ENCODE measurements at regions not wholly inside any gene's neighbourhood (a gene's known extent, or its start where the extent isn't known, plus 50 kb on each side); places are given as distances from the start of the nearest gene placed in this dataset.

DNA sequence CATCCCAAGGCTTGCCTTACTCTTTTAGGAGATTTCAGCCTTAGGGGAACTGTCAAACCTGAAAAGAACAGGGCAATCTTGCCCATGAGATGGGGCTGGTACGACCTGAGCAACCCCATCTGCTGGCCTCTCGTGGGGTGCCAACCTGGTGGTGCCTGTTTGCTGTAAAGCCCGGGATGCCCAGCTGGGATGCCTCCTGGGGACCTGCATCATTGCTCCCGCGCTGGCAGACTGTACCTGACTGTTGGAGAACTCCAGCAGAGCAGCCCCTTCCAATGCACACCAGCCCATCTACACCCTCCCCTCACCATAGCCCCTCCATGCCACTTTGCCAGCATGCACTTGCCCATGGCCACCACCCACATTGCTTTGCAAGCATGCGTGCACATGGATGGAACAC lies 335.7 kb downstream of the RPS29 start:
- H3K36me3 ChIP-seq (ENCODE audit: control insufficient read depth in 1 of 2, insufficient read depth in 2 of 2, low read length in 2 of 2), result no peaks in the 10 kb centered on the region
- no peak overlapping the region for H2AFZ ChIP-seq (ENCODE audit: low read depth, low read length, poor library complexity, severe bottlenecking)
- ChIA-PET CTCF (no interaction called here), POLR2A (no interaction called here), RAD21 (ENCODE audit: low non-redundant PET in 1 of 2, low total read pairs in 2 of 2, uncharacterized antibody in 2 of 2, unreplicated experiment in 2 of 2) (no interaction called here)
- no peak for TF ChIP-seq EZH2phosphoT487 (IDR thresholded peaks at IDR 0.05; ENCODE audit: borderline replicate concordance)
- TF ChIP-seq ZNF274 (IDR thresholded peaks at IDR 0.05; ENCODE audit: low read depth, low read length), result no peak
- no peak for TF ChIP-seq JUND (IDR thresholded peaks at IDR 0.05)
- TF ChIP-seq RAD21 (IDR thresholded peaks at IDR 0.05; ENCODE audit: low read depth), result no peak
- TF ChIP-seq, protein P1, sequence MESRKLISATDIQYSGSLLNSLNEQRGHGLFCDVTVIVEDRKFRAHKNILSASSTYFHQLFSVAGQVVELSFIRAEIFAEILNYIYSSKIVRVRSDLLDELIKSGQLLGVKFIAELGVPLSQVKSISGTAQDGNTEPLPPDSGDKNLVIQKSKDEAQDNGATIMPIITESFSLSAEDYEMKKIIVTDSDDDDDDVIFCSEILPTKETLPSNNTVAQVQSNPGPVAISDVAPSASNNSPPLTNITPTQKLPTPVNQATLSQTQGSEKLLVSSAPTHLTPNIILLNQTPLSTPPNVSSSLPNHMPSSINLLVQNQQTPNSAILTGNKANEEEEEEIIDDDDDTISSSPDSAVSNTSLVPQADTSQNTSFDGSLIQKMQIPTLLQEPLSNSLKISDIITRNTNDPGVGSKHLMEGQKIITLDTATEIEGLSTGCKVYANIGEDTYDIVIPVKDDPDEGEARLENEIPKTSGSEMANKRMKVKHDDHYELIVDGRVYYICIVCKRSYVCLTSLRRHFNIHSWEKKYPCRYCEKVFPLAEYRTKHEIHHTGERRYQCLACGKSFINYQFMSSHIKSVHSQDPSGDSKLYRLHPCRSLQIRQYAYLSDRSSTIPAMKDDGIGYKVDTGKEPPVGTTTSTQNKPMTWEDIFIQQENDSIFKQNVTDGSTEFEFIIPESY (IDR thresholded peaks at IDR 0.05; ENCODE audit: extremely low read depth, insufficient replicate concordance, low read length), result no peak
- no peak for TF ChIP-seq POLR2A (IDR thresholded peaks at IDR 0.05; ENCODE audit: borderline replicate concordance, extremely low read depth, insufficient read depth, insufficient read length)
- no peak for TF ChIP-seq ZFX (IDR thresholded peaks at IDR 0.05)
- TF ChIP-seq, protein P2, sequence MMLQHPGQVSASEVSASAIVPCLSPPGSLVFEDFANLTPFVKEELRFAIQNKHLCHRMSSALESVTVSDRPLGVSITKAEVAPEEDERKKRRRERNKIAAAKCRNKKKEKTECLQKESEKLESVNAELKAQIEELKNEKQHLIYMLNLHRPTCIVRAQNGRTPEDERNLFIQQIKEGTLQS (IDR thresholded peaks at IDR 0.05), result no peak
- TF ChIP-seq SRF (IDR thresholded peaks at IDR 0.05; ENCODE audit: low read depth), result no peak
- TF ChIP-seq, protein P3, sequence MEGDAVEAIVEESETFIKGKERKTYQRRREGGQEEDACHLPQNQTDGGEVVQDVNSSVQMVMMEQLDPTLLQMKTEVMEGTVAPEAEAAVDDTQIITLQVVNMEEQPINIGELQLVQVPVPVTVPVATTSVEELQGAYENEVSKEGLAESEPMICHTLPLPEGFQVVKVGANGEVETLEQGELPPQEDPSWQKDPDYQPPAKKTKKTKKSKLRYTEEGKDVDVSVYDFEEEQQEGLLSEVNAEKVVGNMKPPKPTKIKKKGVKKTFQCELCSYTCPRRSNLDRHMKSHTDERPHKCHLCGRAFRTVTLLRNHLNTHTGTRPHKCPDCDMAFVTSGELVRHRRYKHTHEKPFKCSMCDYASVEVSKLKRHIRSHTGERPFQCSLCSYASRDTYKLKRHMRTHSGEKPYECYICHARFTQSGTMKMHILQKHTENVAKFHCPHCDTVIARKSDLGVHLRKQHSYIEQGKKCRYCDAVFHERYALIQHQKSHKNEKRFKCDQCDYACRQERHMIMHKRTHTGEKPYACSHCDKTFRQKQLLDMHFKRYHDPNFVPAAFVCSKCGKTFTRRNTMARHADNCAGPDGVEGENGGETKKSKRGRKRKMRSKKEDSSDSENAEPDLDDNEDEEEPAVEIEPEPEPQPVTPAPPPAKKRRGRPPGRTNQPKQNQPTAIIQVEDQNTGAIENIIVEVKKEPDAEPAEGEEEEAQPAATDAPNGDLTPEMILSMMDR (IDR thresholded peaks at IDR 0.05 in 2 of 3, conservative IDR thresholded peaks at IDR 0.05 in 1 of 3; ENCODE audit: borderline replicate concordance in 1 of 3, insufficient read depth in 1 of 3, low read depth in 2 of 3, low read length in 2 of 3), result no peak
- TF ChIP-seq EGR1 (IDR thresholded peaks at IDR 0.05; ENCODE audit: low read depth), result no peak
- no peak for TF ChIP-seq TCF7L2 (IDR thresholded peaks at IDR 0.05; ENCODE audit: borderline replicate concordance, extremely low read depth, insufficient read depth, insufficient read length)
- TF ChIP-seq, protein P4, sequence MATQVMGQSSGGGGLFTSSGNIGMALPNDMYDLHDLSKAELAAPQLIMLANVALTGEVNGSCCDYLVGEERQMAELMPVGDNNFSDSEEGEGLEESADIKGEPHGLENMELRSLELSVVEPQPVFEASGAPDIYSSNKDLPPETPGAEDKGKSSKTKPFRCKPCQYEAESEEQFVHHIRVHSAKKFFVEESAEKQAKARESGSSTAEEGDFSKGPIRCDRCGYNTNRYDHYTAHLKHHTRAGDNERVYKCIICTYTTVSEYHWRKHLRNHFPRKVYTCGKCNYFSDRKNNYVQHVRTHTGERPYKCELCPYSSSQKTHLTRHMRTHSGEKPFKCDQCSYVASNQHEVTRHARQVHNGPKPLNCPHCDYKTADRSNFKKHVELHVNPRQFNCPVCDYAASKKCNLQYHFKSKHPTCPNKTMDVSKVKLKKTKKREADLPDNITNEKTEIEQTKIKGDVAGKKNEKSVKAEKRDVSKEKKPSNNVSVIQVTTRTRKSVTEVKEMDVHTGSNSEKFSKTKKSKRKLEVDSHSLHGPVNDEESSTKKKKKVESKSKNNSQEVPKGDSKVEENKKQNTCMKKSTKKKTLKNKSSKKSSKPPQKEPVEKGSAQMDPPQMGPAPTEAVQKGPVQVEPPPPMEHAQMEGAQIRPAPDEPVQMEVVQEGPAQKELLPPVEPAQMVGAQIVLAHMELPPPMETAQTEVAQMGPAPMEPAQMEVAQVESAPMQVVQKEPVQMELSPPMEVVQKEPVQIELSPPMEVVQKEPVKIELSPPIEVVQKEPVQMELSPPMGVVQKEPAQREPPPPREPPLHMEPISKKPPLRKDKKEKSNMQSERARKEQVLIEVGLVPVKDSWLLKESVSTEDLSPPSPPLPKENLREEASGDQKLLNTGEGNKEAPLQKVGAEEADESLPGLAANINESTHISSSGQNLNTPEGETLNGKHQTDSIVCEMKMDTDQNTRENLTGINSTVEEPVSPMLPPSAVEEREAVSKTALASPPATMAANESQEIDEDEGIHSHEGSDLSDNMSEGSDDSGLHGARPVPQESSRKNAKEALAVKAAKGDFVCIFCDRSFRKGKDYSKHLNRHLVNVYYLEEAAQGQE (IDR thresholded peaks at IDR 0.05; ENCODE audit: low read depth), result no peak
- TF ChIP-seq FOSL1 (IDR thresholded peaks at IDR 0.05; ENCODE audit: low read depth), result no peak
- no peak for TF ChIP-seq EZH2 (IDR thresholded peaks at IDR 0.05)
- TF ChIP-seq SP1 (IDR thresholded peaks at IDR 0.05; ENCODE audit: low read depth), result no peak
- TF ChIP-seq CEBPB (IDR thresholded peaks at IDR 0.05; ENCODE audit: low read depth), result no peak
- TF ChIP-seq YY1 (IDR thresholded peaks at IDR 0.05; ENCODE audit: extremely low read depth, insufficient replicate concordance, low read depth, low read length), result no peak
- no peaks in the 10 kb centered on the region for H3K9me3 ChIP-seq (ENCODE audit: control insufficient read depth in 1 of 2, insufficient read depth in 1 of 2, low read depth in 1 of 2, low read length in 2 of 2)
- no peak overlapping the region for H3K4me3 ChIP-seq (replicated peaks in 1 of 2; ENCODE audit: low read depth in 1 of 2, low read length in 2 of 2)
- H3K4me1 ChIP-seq (ENCODE audit: control insufficient read depth in 1 of 2, insufficient read depth in 2 of 2, low read length in 2 of 2), result no peaks in the 10 kb centered on the region
- DNase-seq (ENCODE audit: low read depth, low spot score) (no peak), ATAC-seq (no peak)
- no peaks in the 10 kb centered on the region for H3K9me2 ChIP-seq (ENCODE audit: insufficient read depth)
- no peaks in the 10 kb centered on the region for H4K20me1 ChIP-seq (ENCODE audit: insufficient read depth)
- no peak overlapping the region for H3K4me2 ChIP-seq (ENCODE audit: low read length)
- no peak overlapping the region for H3K9ac ChIP-seq (ENCODE audit: low read length)
- intact Hi-C loops (cut with micrococcal nuclease), result no loop called here
- H3K27me3 ChIP-seq (ENCODE audit: insufficient read depth, low read length), result no peaks in the 10 kb centered on the region
- no TSS peak for BruUV-seq (replicated peaks)
- H3K27ac ChIP-seq (ENCODE audit: low read depth, low read length), result no peak overlapping the region
- H3K79me2 ChIP-seq (ENCODE audit: insufficient read depth, low read length), result no peaks in the 10 kb centered on the region
